ENCODE measurements at regions not wholly inside any gene's neighbourhood (a gene's known extent, or its start where the extent isn't known, plus 50 kb on each side); places are given as distances from the start of the nearest gene placed in this dataset.

DNA sequence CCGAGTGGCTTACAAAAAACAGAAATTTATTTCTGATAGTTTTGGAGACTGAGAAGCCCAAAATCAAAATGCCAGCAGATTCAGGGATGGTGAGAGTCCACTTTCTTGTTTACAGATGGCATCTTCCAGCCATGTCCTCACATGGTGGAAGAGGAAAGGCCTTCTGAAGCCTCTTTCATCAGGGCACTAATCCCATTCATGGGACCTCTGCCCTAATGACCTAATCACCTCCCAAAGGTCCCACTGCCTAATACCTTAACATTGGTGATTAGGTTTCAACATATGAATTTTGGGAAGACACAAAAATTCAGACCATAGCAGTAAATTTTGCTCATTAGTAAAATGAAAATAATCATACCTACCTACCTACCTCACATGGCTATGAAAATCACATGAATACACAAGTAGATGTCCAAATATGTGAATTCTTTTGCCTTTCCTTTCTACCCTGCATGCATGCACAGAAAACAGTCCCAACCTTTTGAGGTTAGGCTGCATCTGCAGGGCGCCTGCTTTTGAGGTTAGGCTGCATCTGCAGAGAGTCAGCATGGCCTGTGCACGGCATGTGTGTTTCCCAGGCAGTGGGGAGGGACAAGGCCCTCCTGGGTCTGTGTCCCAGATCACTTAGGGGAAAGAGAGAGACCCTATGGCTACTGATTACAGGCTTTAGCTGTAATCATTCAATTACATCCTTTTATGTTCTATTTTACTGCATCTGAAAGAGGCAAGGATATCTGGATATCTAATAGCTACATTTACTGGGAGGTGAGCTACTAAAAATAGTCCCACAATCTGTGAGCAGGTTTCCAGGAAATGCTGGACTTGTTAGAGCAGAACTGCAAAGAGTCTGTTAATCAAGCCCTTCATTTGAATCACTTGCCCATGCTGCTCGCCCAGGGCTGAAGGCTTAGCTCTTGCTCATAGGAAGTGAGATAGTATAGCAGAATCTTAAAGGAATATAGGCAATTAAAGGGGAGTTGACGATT is 497.7 kb upstream of the MARCKS start:
- TF ChIP-seq POLR2A (IDR thresholded peaks at IDR 0.05), result no peak
- TF ChIP-seq, protein P1, sequence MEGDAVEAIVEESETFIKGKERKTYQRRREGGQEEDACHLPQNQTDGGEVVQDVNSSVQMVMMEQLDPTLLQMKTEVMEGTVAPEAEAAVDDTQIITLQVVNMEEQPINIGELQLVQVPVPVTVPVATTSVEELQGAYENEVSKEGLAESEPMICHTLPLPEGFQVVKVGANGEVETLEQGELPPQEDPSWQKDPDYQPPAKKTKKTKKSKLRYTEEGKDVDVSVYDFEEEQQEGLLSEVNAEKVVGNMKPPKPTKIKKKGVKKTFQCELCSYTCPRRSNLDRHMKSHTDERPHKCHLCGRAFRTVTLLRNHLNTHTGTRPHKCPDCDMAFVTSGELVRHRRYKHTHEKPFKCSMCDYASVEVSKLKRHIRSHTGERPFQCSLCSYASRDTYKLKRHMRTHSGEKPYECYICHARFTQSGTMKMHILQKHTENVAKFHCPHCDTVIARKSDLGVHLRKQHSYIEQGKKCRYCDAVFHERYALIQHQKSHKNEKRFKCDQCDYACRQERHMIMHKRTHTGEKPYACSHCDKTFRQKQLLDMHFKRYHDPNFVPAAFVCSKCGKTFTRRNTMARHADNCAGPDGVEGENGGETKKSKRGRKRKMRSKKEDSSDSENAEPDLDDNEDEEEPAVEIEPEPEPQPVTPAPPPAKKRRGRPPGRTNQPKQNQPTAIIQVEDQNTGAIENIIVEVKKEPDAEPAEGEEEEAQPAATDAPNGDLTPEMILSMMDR (IDR thresholded peaks at IDR 0.05), result no peak

Measured in ovary (tissue), 3 donors.